HG02759 (cell line): ENCODE measurements at regions not wholly inside any gene's neighbourhood (a gene's known extent, or its start where the extent isn't known, plus 50 kb on each side); places are given as distances from the start of the nearest gene placed in this dataset.

ENCODE experiments used
- ATAC-seq: cut with Tn5 transposase; IDR thresholded peaks from one replicate; pipeline ENCODE4 v1.9.1; 2021; ENCODE audit warnings: mild to moderate bottlenecking, moderate library complexity; ENCODE audit not compliant: unreplicated experiment

GRCh38 chr10:117914334-117914733, 132.4 kb downstream of the RAB11FIP2 start:
- no peak for ATAC-seq

- ATAC-seq = no peak
Measured at GRCh38 chr10:117920956-117921355, 125.8 kb downstream of the RAB11FIP2 start.

GRCh38 chr10:117921421-117921820, 125.3 kb downstream of the RAB11FIP2 start:
- no peak for ATAC-seq

- no peak for ATAC-seq
Measured at GRCh38 chr10:117924820-117925219, 121.9 kb downstream of the RAB11FIP2 start.

GRCh38 chr10:117925369-117925768, 121.4 kb downstream of the RAB11FIP2 start:
- ATAC-seq = no peak

GRCh38 chr10:117926491-117926890, 120.2 kb downstream of the RAB11FIP2 start:
- no peak for ATAC-seq

- no peak for ATAC-seq
Measured at GRCh38 chr10:117927332-117927731, 119.4 kb downstream of the RAB11FIP2 start.

GRCh38 chr10:117927871-117928270, 118.9 kb downstream of the RAB11FIP2 start:
- no peak for ATAC-seq

GRCh38 chr10:117928281-117928680, 118.5 kb downstream of the RAB11FIP2 start:
- no peak for ATAC-seq

- no peak for ATAC-seq
Measured at GRCh38 chr10:117928741-117929140, 118.0 kb downstream of the RAB11FIP2 start.

- no peak for ATAC-seq
Measured at GRCh38 chr10:117929327-117930067, 117.2 kb downstream of the RAB11FIP2 start.

- ATAC-seq = no peak
Measured at GRCh38 chr10:117931078-117931477, 115.7 kb downstream of the RAB11FIP2 start.

- no peak for ATAC-seq
Measured at GRCh38 chr10:117933036-117933435, 113.7 kb downstream of the RAB11FIP2 start.

- ATAC-seq = no peak
Measured at GRCh38 chr10:117934477-117934876, 112.3 kb downstream of the RAB11FIP2 start.

- no peak for ATAC-seq
Measured at GRCh38 chr10:117936141-117936540, 110.6 kb downstream of the RAB11FIP2 start.

GRCh38 chr10:117936566-117936965, 110.2 kb downstream of the RAB11FIP2 start:
- ATAC-seq = no peak

GRCh38 chr10:117936976-117937375, 109.8 kb downstream of the RAB11FIP2 start:
- ATAC-seq = no peak

- ATAC-seq = no peak
Measured at GRCh38 chr10:117938104-117938503, 108.6 kb downstream of the RAB11FIP2 start.

- ATAC-seq = no peak
Measured at GRCh38 chr10:117942226-117942625, 104.5 kb downstream of the RAB11FIP2 start.

GRCh38 chr10:117944676-117945447, 101.9 kb downstream of the RAB11FIP2 start:
- ATAC-seq = no peak

GRCh38 chr10:117945651-117946050, 101.1 kb downstream of the RAB11FIP2 start:
- no peak for ATAC-seq

GRCh38 chr10:117946525-117947070, 100.1 kb downstream of the RAB11FIP2 start:
- no peak for ATAC-seq
